AG09319 (cell line): ENCODE measurements at regions not wholly inside any gene's neighbourhood (a gene's known extent, or its start where the extent isn't known, plus 50 kb on each side); places are given as distances from the start of the nearest gene placed in this dataset.

Source experiments
- DNase-seq: peaks from one replicate; pipeline ENCODE4 v3.0.0-alpha.2; 2010; ENCODE audit warnings: low read depth; ENCODE audit errors: extremely low read depth
- TF ChIP-seq, protein P1 (sequence below): IDR thresholded peaks from 2 replicates; pipeline ENCODE4 v1.5.1; 2011; ENCODE audit warnings: low read depth, mild to moderate bottlenecking, inconsistent platforms, low read length, moderate library complexity

DNA sequence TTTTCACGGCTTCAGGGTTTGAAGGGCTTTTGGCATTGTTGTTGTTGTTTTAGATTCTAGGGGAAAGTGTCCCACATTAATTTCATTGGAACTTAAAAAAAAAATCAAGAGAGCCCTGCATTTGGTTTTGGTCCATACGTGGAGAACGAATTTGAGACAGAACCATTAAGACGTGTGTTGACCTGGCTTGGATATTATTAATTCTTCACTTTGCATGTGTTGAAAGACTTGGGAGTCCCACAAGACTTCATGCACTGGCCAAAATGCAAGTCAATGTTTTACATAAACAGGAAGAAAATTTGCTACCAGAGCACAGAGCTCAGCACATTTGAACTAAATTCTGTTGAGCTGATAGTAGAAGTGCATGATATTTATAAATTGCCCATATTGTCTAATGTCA is 761.2 kb upstream of the ACVR2A start:
- DNase-seq: no peak
- TF ChIP-seq, protein P1, sequence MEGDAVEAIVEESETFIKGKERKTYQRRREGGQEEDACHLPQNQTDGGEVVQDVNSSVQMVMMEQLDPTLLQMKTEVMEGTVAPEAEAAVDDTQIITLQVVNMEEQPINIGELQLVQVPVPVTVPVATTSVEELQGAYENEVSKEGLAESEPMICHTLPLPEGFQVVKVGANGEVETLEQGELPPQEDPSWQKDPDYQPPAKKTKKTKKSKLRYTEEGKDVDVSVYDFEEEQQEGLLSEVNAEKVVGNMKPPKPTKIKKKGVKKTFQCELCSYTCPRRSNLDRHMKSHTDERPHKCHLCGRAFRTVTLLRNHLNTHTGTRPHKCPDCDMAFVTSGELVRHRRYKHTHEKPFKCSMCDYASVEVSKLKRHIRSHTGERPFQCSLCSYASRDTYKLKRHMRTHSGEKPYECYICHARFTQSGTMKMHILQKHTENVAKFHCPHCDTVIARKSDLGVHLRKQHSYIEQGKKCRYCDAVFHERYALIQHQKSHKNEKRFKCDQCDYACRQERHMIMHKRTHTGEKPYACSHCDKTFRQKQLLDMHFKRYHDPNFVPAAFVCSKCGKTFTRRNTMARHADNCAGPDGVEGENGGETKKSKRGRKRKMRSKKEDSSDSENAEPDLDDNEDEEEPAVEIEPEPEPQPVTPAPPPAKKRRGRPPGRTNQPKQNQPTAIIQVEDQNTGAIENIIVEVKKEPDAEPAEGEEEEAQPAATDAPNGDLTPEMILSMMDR: no peak

DNA sequence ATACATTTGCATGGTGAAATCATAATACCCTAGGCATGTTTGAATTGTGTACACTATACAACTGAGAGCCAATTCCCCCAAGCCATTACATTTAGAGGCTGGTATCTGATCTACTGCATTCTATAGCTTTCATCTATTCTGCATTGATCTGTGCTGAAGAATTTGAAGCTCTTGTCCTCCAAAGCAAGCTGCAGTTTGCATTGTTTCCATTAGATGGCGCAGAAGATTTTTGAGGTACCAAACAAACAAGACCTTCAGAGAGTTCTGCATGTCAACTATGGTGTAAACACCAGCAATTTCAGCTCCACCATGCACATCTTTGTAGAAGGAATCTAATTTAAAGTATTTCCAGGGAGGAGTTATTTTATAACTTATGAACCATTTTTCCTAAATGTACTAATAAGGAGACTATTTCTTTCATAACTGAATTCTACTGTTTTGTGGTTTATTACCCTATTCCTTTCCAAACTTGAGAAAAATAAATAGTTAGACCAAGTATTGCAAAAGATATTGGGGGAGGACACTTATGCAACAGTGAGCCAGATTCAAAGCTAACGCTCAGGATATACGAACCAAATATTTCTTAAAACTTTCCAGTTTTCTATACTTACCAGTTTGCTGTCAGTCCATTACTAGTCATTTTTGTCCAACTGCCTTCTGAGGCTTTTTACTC is 761.8 kb upstream of the ACVR2A start:
- TF ChIP-seq, protein P1: peak; percentile 86
- DNase-seq: peak; percentile 60

DNA sequence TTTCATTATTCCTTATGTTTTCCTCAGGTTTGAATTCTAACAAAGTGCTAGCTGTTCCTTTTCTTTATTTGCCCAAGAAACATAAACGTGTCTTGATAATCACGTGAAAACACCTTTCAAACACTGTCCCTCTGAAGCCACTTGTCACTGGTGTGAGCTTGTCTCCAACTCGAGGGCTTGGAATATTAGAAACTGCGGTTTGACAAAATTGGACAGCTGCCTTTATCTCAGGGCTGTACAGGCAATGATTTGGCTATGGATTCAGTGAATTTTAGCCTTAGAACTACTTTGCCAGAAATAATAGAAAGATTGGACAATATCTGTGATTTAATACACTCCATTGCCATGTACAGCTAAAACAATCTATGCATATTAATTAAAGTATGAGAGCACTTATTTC is 763.0 kb upstream of the ACVR2A start:
- TF ChIP-seq, protein P1: no peak
- DNase-seq: no peak

DNA sequence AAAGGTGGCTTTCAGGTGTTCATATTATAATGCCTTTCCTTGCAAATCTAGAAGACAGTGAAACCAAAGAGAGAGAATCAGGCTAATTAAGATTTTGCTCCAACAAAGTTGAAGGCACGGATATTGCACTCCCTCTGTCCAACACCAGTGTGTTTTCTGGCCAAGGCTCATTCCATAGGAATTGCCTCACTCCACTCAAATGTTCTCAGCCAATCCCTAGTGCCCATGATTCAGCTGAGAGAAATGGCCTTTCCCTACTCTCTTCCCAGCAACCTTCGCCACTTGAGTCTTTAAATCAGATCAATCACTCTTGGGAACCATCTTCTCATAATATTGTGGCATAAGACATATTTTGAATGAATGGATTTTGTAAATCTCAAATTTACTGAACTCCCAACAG is 768.2 kb upstream of the ACVR2A start:
- no peak for DNase-seq
- TF ChIP-seq, protein P1: no peak

DNA sequence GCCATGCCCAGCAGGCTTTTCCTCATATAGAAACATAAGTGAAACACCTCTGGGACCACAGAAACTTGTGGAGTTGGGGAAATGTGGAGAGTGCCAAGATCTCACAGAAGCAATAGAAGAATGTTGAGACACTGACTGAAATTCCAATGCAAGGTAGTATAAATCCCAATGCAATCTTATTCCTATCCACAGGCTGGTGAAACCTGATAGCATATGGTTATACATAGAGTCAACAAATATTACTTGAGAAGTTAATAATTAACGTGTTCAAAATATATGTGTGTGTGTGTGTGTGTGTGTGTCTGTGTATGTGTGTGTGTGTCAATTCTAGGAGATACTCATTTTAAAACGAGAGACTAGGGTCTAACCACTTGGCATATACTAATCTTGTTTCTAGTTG is 776.8 kb upstream of the ACVR2A start:
- DNase-seq: no peak
- TF ChIP-seq, protein P1: no peak

DNA sequence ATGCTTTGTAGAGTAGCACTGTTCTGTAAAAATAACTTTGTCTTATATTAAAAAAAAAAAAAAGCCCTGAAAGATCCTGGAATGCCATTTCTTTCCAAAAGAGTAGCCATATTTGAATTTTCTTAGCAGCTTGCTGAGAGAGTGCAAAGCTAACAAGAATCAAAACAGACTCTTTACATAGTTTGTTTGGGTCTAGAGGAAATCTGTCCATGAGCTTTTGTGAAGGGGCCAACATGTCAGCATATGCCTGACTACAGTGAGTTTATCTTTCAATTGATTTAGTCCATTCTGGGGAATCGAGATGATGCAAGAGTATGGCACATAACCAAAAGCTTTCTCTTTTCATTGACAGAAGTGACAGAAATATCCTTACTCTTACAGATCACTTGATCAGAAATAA is 777.7 kb upstream of the ACVR2A start:
- no peak for DNase-seq
- TF ChIP-seq, protein P1: no peak

DNA sequence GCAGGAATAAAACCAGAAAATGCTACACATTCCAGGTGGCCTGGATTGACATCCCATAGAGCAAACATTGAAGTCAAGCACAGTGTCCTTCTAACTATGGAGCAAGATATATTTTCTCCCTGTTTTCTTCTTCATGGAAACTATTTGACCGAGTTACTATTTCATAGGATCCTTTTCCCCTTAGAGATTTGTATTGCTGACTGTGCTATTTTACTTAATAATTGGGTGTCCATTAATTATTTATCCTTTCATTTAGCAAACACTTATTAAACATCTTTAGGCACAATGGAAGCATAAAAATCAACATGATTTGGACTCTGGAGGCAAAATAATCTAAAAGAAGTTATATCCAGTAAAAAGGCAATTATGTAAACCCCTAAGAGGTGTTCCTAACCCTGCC is 782.8 kb upstream of the ACVR2A start:
- TF ChIP-seq, protein P1: no peak
- no peak for DNase-seq
